Liver (tissue), 8 donors: ENCODE measurements at regions not wholly inside any gene's neighbourhood (a gene's known extent, or its start where the extent isn't known, plus 50 kb on each side); places are given as distances from the start of the nearest gene placed in this dataset.

ENCODE experiments used
- DNase-seq: peaks from one replicate; pipeline ENCODE4 v3.0.0-alpha.2; 2017; ENCODE audit warnings: low spot score
- H3K27ac ChIP-seq, 2 donors: one replicate each; pipeline ENCODE4 v1.7.0; 2013; ENCODE audit warnings: inconsistent platforms in 2 of 2, low read length in 2 of 2, control low read depth in 1 of 2, low read depth in 1 of 2, mild to moderate bottlenecking in 1 of 2
- H3K27me3 ChIP-seq, 4 donors: one replicate each; pipeline versions ENCODE4 v1.6.1 to v1.7.0; 2013; ENCODE audit warnings: low read length in 3 of 4, inconsistent platforms in 1 of 4, mild to moderate bottlenecking in 1 of 4, moderate library complexity in 1 of 4; ENCODE audit not compliant: control insufficient read depth in 4 of 4, insufficient read depth in 4 of 4
- H3K36me3 ChIP-seq, 4 donors: one replicate each; pipeline versions ENCODE4 v1.6.1 to v1.7.0; 2013; ENCODE audit warnings: low read length in 3 of 4, mild to moderate bottlenecking in 3 of 4, low read depth in 1 of 4, moderate library complexity in 1 of 4; ENCODE audit not compliant: control insufficient read depth in 4 of 4, insufficient read depth in 3 of 4
- H3K4me1 ChIP-seq, 4 donors: one replicate each; pipeline versions ENCODE4 v1.6.1 to v1.7.0; 2013; ENCODE audit warnings: low read length in 3 of 4, mild to moderate bottlenecking in 3 of 4, moderate library complexity in 1 of 4; ENCODE audit not compliant: control insufficient read depth in 4 of 4, insufficient read depth in 4 of 4
- H3K4me3 ChIP-seq, 3 donors: one replicate each; pipeline versions ENCODE4 v1.6.1 to v1.7.0; 2013; ENCODE audit warnings: low read length in 3 of 3, control low read depth in 1 of 3, low read depth in 1 of 3, mild to moderate bottlenecking in 1 of 3
- H3K9ac ChIP-seq, 2 donors: one replicate each; pipeline ENCODE4 v1.7.0; 2013; ENCODE audit warnings: low read length in 2 of 2, mild to moderate bottlenecking in 2 of 2, moderate library complexity in 2 of 2, control low read depth in 1 of 2, low read depth in 1 of 2
- H3K9me3 ChIP-seq, 4 donors: one replicate each; pipeline versions ENCODE4 v1.6.1 to v1.7.0; 2013; ENCODE audit warnings: low read length in 3 of 4; ENCODE audit not compliant: control insufficient read depth in 4 of 4
- ATF3 ChIP-seq: IDR thresholded peaks from 2 replicates; pipeline ENCODE4 v1.6.1; 2016; ENCODE audit warnings: antibody characterized with exemption
- CTCF ChIP-seq: fragments of 150-350 bp; IDR thresholded peaks from 2 replicates; pipeline ENCODE4 v1.5.1; 2017; ENCODE audit warnings: improper control_type of control experiment, low read depth, low read length; ENCODE audit not compliant: missing input control
- EGR1 ChIP-seq, 2 donors: IDR thresholded peaks; 2 replicates each; pipeline ENCODE4 v1.6.1; 2016 to 2018; ENCODE audit warnings: antibody characterized with exemption in 2 of 2, low read depth in 2 of 2
- FOXA1 ChIP-seq: IDR thresholded peaks from 2 replicates; pipeline ENCODE4 v1.6.1; 2016; ENCODE audit warnings: antibody characterized with exemption
- FOXA2 ChIP-seq: IDR thresholded peaks from 2 replicates; pipeline ENCODE4 v1.6.1; 2016; ENCODE audit warnings: antibody characterized with exemption
- GABPA ChIP-seq, 2 donors: IDR thresholded peaks in 1 of 2; conservative IDR thresholded peaks in 1 of 2; 2 replicates each; pipeline ENCODE4 v1.6.1; 2016; ENCODE audit warnings: antibody characterized with exemption in 2 of 2, mild to moderate bottlenecking in 1 of 2, moderate library complexity in 1 of 2
- HNF4A ChIP-seq, 2 donors: conservative IDR thresholded peaks; 2 replicates each; pipeline ENCODE4 v1.6.1; 2016; ENCODE audit warnings: antibody characterized with exemption in 2 of 2, mild to moderate bottlenecking in 2 of 2
- HNF4G ChIP-seq: IDR thresholded peaks from 2 replicates; pipeline ENCODE4 v1.6.1; 2016; ENCODE audit warnings: antibody characterized with exemption
- JUND ChIP-seq, 2 donors: IDR thresholded peaks; 2 replicates each; pipeline ENCODE4 v1.6.1; 2016; ENCODE audit warnings: antibody characterized with exemption in 2 of 2
- MAX ChIP-seq: IDR thresholded peaks from 2 replicates; pipeline ENCODE4 v1.6.1; 2016; ENCODE audit warnings: antibody characterized with exemption
- NR2F2 ChIP-seq: IDR thresholded peaks from 2 replicates; pipeline ENCODE4 v1.6.1; 2016; ENCODE audit warnings: antibody characterized with exemption
- RAD21 ChIP-seq, 2 donors: IDR thresholded peaks; 2 replicates each; pipeline ENCODE4 v1.6.1; 2016; ENCODE audit warnings: antibody characterized with exemption in 2 of 2, mild to moderate bottlenecking in 2 of 2
- REST ChIP-seq: IDR thresholded peaks from 2 replicates; pipeline ENCODE4 v1.6.1; 2016; ENCODE audit warnings: antibody characterized with exemption, mild to moderate bottlenecking
- RXRA ChIP-seq, 2 donors: IDR thresholded peaks; 2 replicates each; pipeline ENCODE4 v1.6.1; 2017 to 2018; ENCODE audit warnings: antibody characterized with exemption in 2 of 2, mild to moderate bottlenecking in 1 of 2
- SP1 ChIP-seq: IDR thresholded peaks from 2 replicates; pipeline ENCODE4 v1.6.1; 2018; ENCODE audit warnings: antibody characterized with exemption, mild to moderate bottlenecking
- TAF1 ChIP-seq: conservative IDR thresholded peaks from 2 replicates; pipeline ENCODE4 v1.6.1; 2016; ENCODE audit warnings: antibody characterized with exemption, mild to moderate bottlenecking
- YY1 ChIP-seq: IDR thresholded peaks from 2 replicates; pipeline ENCODE4 v1.6.1; 2016; ENCODE audit warnings: antibody characterized with exemption, mild to moderate bottlenecking
- ZBTB33 ChIP-seq: IDR thresholded peaks from 2 replicates; pipeline ENCODE4 v1.6.1; 2016; ENCODE audit warnings: antibody characterized with exemption
- WGBS: extraction: QIAGEN DNeasy Blood & Tissue Kit; methylation state at CpG from one replicate; pipeline ENCODE4 v1.1.7; 2013; 5-methylcytosine and 5-hydroxymethylcytosine counted together
- donor health status: healthy.
- donor health status: healthy.
- donor health status: healthy.
- donor health status: healthy.
- donor health status: healthy.

- H3K36me3 ChIP-seq: no peaks in the 10 kb centered on the region
- H3K4me1 ChIP-seq: no peaks in the 10 kb centered on the region
- no peak overlapping the region for H3K4me3 ChIP-seq
- H3K9ac ChIP-seq: no peak overlapping the region
- TF ChIP-seq SP1: no peak
- TF ChIP-seq JUND (IDR thresholded peaks at IDR 0.05): no peak
- no peak for TF ChIP-seq CTCF
- TF ChIP-seq EGR1 (IDR thresholded peaks at IDR 0.05; ENCODE audit: low read depth in 2 of 2): no peak
- no peak for TF ChIP-seq FOXA1
- H3K27ac ChIP-seq: no peak overlapping the region
- H3K9me3 ChIP-seq: peaks cover 0 to 6% (median 0%) of the 10 kb centered on the region in 4 donors
- 67% methylated on average over 7 of the region's 7 CpGs for WGBS
- no peaks in the 10 kb centered on the region for H3K27me3 ChIP-seq
- DNase-seq: no peak
These were observed 570.0 kb upstream of the FLRT2 start for GRCh38 chr14:84959851-84960520.

- H3K9ac ChIP-seq: no peak overlapping the region
- no peak for DNase-seq
- 75% methylated on average over 2 of the region's 2 CpGs for WGBS
- H3K4me3 ChIP-seq: no peak overlapping the region
- no peaks in the 10 kb centered on the region for H3K36me3 ChIP-seq
- no peak for TF ChIP-seq FOXA1
- TF ChIP-seq ZBTB33: no peak
- no peak for TF ChIP-seq ATF3
- no peak for TF ChIP-seq RXRA (IDR thresholded peaks at IDR 0.05)
- no peak for TF ChIP-seq REST
- TF ChIP-seq YY1: no peak
- TF ChIP-seq EGR1 (IDR thresholded peaks at IDR 0.05; ENCODE audit: low read depth in 2 of 2): no peak
- no peak for TF ChIP-seq SP1
- TF ChIP-seq HNF4A (conservative IDR thresholded peaks at IDR 0.05): no peak
- no peak for TF ChIP-seq HNF4G
- no peak for TF ChIP-seq MAX
- TF ChIP-seq NR2F2: no peak
- no peak for TF ChIP-seq FOXA2
- no peak for TF ChIP-seq TAF1
- TF ChIP-seq JUND (IDR thresholded peaks at IDR 0.05): no peak
- no peak for TF ChIP-seq RAD21 (IDR thresholded peaks at IDR 0.05)
- TF ChIP-seq CTCF: no peak
- TF ChIP-seq GABPA (IDR thresholded peaks at IDR 0.05 in 1 of 2, conservative IDR thresholded peaks at IDR 0.05 in 1 of 2): no peak
- H3K27ac ChIP-seq: no peak overlapping the region
- H3K4me1 ChIP-seq: no peaks in the 10 kb centered on the region
- no peaks in the 10 kb centered on the region for H3K27me3 ChIP-seq
- H3K9me3 ChIP-seq: peaks cover 0 to 6% (median 0%) of the 10 kb centered on the region in 4 donors
These were observed 568.3 kb upstream of the FLRT2 start for GRCh38 chr14:84961637-84962036.
